HG02852 (cell line): ENCODE measurements at regions not wholly inside any gene's neighbourhood (a gene's known extent, or its start where the extent isn't known, plus 50 kb on each side); places are given as distances from the start of the nearest gene placed in this dataset.

Experiments
- ATAC-seq: cut with Tn5 transposase; IDR thresholded peaks from one replicate; pipeline ENCODE4 v1.9.1; 2021; ENCODE audit warnings: mild to moderate bottlenecking, moderate library complexity; ENCODE audit not compliant: unreplicated experiment

- ATAC-seq, result no peak
Observed at GRCh38 chr5:133801955-133802751, 166.3 kb downstream of the C5orf15 start.

GRCh38 chr5:133801431-133801830, 167.0 kb downstream of the C5orf15 start:
- no peak for ATAC-seq

- no peak for ATAC-seq
Observed at GRCh38 chr5:133799571-133800237, 168.7 kb downstream of the C5orf15 start.

GRCh38 chr5:133797167-133797566, 171.3 kb downstream of the C5orf15 start:
- no peak for ATAC-seq

GRCh38 chr5:133796186-133796585, 172.2 kb downstream of the C5orf15 start:
- ATAC-seq, result no peak

GRCh38 chr5:133794771-133795415, 173.5 kb downstream of the C5orf15 start:
- ATAC-seq, result no peak

- no peak for ATAC-seq
Observed at GRCh38 chr5:133793756-133794465, 174.5 kb downstream of the C5orf15 start.

- ATAC-seq, result no peak
Observed at GRCh38 chr5:133792655-133793054, 175.8 kb downstream of the C5orf15 start.

- ATAC-seq, result no peak
Observed at GRCh38 chr5:133792024-133792423, 176.4 kb downstream of the C5orf15 start.

GRCh38 chr5:133790898-133791297, 177.5 kb downstream of the C5orf15 start:
- ATAC-seq, result no peak

GRCh38 chr5:133789428-133789827, 177.1 kb upstream of the FSTL4 start:
- no peak for ATAC-seq

- ATAC-seq, result no peak
Observed at GRCh38 chr5:133788121-133788520, 175.8 kb upstream of the FSTL4 start.

GRCh38 chr5:133786420-133786819, 174.1 kb upstream of the FSTL4 start:
- ATAC-seq, result no peak

- ATAC-seq, result no peak
Observed at GRCh38 chr5:133785182-133785581, 172.8 kb upstream of the FSTL4 start.

GRCh38 chr5:133783481-133783880, 171.1 kb upstream of the FSTL4 start:
- no peak for ATAC-seq

GRCh38 chr5:133782736-133783135, 170.4 kb upstream of the FSTL4 start:
- ATAC-seq, result no peak

GRCh38 chr5:133781436-133782225, 169.3 kb upstream of the FSTL4 start:
- ATAC-seq, result no peak

GRCh38 chr5:133780619-133781280, 168.4 kb upstream of the FSTL4 start:
- ATAC-seq, result no peak

GRCh38 chr5:133779828-133780475, 167.6 kb upstream of the FSTL4 start:
- ATAC-seq, result no peak
